ENCODE measurements at regions not wholly inside any gene's neighbourhood (a gene's known extent, or its start where the extent isn't known, plus 50 kb on each side); places are given as distances from the start of the nearest gene placed in this dataset.
A peak's percentile ranks its signal among the peaks of the same experiment; 100 is the strongest.

- H3K4me3 ChIP-seq (ENCODE audit: low read depth, low read length), result no peak overlapping the region
- no peak for DNase-seq (ENCODE audit: low read depth)
- no peak for TF ChIP-seq CTCF (IDR thresholded peaks at IDR 0.05; ENCODE audit: low read depth, low read length, missing control alignments)
- in situ Hi-C loops (cut with HindIII; ENCODE audit: low sequenced_read_pairs), result no loop called here
Measured at GRCh38 chr11:26086028-26086427, 245.9 kb upstream of the ANO3 start.

GRCh38 chr11:26087120-26087935, 244.6 kb upstream of the ANO3 start:
- no peak for TF ChIP-seq CTCF (IDR thresholded peaks at IDR 0.05; ENCODE audit: low read depth, low read length, missing control alignments)
- no peak for DNase-seq (ENCODE audit: low read depth)
- in situ Hi-C loops (cut with HindIII; ENCODE audit: low sequenced_read_pairs), result no loop called here
- H3K4me3 ChIP-seq (ENCODE audit: low read depth, low read length), result no peak overlapping the region

GRCh38 chr11:26088391-26088790, 243.5 kb upstream of the ANO3 start:
- TF ChIP-seq CTCF (IDR thresholded peaks at IDR 0.05; ENCODE audit: low read depth, low read length, missing control alignments), result no peak
- in situ Hi-C loops (cut with HindIII; ENCODE audit: low sequenced_read_pairs), result no loop called here
- H3K4me3 ChIP-seq (ENCODE audit: low read depth, low read length), result no peak overlapping the region
- peak; percentile 45 for DNase-seq (ENCODE audit: low read depth)

- in situ Hi-C loops (cut with HindIII; ENCODE audit: low sequenced_read_pairs), result no loop called here
- TF ChIP-seq CTCF (IDR thresholded peaks at IDR 0.05; ENCODE audit: low read depth, low read length, missing control alignments), result no peak
- DNase-seq (ENCODE audit: low read depth), result no peak
Measured at GRCh38 chr11:26090651-26091050, 241.3 kb upstream of the ANO3 start.

GRCh38 chr11:26093206-26093605, 238.7 kb upstream of the ANO3 start:
- no peak for TF ChIP-seq CTCF (IDR thresholded peaks at IDR 0.05; ENCODE audit: low read depth, low read length, missing control alignments)
- in situ Hi-C loops (cut with HindIII; ENCODE audit: low sequenced_read_pairs), result no loop called here
- no peak overlapping the region for H3K4me3 ChIP-seq (ENCODE audit: low read depth, low read length)
- no peak for DNase-seq (ENCODE audit: low read depth)

More at GRCh38 chr11:26090651-26091050, 241.3 kb upstream of the ANO3 start:
- H3K4me3 ChIP-seq (ENCODE audit: low read depth, low read length), result no peak overlapping the region

- no peak for TF ChIP-seq CTCF (IDR thresholded peaks at IDR 0.05; ENCODE audit: low read depth, low read length, missing control alignments)
- DNase-seq (ENCODE audit: low read depth), result no peak
- in situ Hi-C loops (cut with HindIII; ENCODE audit: low sequenced_read_pairs), result no loop called here
- H3K4me3 ChIP-seq (ENCODE audit: low read depth, low read length), result no peak overlapping the region
Measured at GRCh38 chr11:26095340-26095739, 236.6 kb upstream of the ANO3 start.
